GM19455 (cell line): ENCODE measurements at regions not wholly inside any gene's neighbourhood (a gene's known extent, or its start where the extent isn't known, plus 50 kb on each side); places are given as distances from the start of the nearest gene placed in this dataset.
"Not testable (repeated sequence)": the region's sequence is repeated elsewhere in the genome, so short reads cannot be mapped to it uniquely, and the experiment has no call there.

Source experiments
- ATAC-seq: cut with Tn5 transposase; IDR thresholded peaks from one replicate; pipeline ENCODE4 v1.9.1; 2021; ENCODE audit not compliant: unreplicated experiment

GRCh38 chr13:58476206-58476918 is 844.8 kb downstream of the PCDH17 start:
- no peak for ATAC-seq

GRCh38 chr13:58478858-58479257 is 847.3 kb downstream of the PCDH17 start:
- ATAC-seq = no peak

GRCh38 chr13:58480061-58480460 is 848.5 kb downstream of the PCDH17 start:
- ATAC-seq = no peak

- no peak for ATAC-seq
Measured at GRCh38 chr13:58488251-58488650, 856.7 kb downstream of the PCDH17 start.

GRCh38 chr13:58495668-58496067 is 864.1 kb downstream of the PCDH17 start:
- no peak for ATAC-seq

GRCh38 chr13:58500938-58501337 is 869.4 kb downstream of the PCDH17 start:
- no peak for ATAC-seq

GRCh38 chr13:58504202-58504700 is 872.7 kb downstream of the PCDH17 start:
- ATAC-seq = not testable (repeated sequence)

GRCh38 chr13:58505262-58505920 is 873.8 kb downstream of the PCDH17 start:
- ATAC-seq = not testable (repeated sequence)

GRCh38 chr13:58528351-58528750 is 896.8 kb downstream of the PCDH17 start:
- ATAC-seq = no peak

GRCh38 chr13:58531614-58532013 is 900.1 kb downstream of the PCDH17 start:
- ATAC-seq = no peak

- ATAC-seq = no peak
Measured at GRCh38 chr13:58542530-58542929, 911.0 kb downstream of the PCDH17 start.

- no peak for ATAC-seq
Measured at GRCh38 chr13:58547419-58547818, 915.9 kb downstream of the PCDH17 start.

GRCh38 chr13:58566176-58566575 is 934.6 kb downstream of the PCDH17 start:
- no peak for ATAC-seq

- no peak for ATAC-seq
Measured at GRCh38 chr13:58573743-58574142, 942.2 kb downstream of the PCDH17 start.

- no peak for ATAC-seq
Measured at GRCh38 chr13:58574791-58575190, 943.2 kb downstream of the PCDH17 start.

GRCh38 chr13:58579468-58579867 is 947.9 kb downstream of the PCDH17 start:
- no peak for ATAC-seq

- no peak for ATAC-seq
Measured at GRCh38 chr13:58583966-58584365, 952.4 kb downstream of the PCDH17 start.

GRCh38 chr13:58584610-58585009 is 953.1 kb downstream of the PCDH17 start:
- ATAC-seq = no peak

- peak; percentile 93 for ATAC-seq
Measured at GRCh38 chr13:58587183-58587582, 955.6 kb downstream of the PCDH17 start.

GRCh38 chr13:58592052-58592451 is 960.5 kb downstream of the PCDH17 start:
- ATAC-seq = no peak

GRCh38 chr13:58592786-58593185 is 961.2 kb downstream of the PCDH17 start:
- no peak for ATAC-seq
